GM21367 (cell line): ENCODE measurements at regions not wholly inside any gene's neighbourhood (a gene's known extent, or its start where the extent isn't known, plus 50 kb on each side); places are given as distances from the start of the nearest gene placed in this dataset.

ENCODE experiments used
- ATAC-seq: cut with Tn5 transposase; IDR thresholded peaks from one replicate; pipeline ENCODE4 v1.9.1; 2021; ENCODE audit not compliant: unreplicated experiment

DNA sequence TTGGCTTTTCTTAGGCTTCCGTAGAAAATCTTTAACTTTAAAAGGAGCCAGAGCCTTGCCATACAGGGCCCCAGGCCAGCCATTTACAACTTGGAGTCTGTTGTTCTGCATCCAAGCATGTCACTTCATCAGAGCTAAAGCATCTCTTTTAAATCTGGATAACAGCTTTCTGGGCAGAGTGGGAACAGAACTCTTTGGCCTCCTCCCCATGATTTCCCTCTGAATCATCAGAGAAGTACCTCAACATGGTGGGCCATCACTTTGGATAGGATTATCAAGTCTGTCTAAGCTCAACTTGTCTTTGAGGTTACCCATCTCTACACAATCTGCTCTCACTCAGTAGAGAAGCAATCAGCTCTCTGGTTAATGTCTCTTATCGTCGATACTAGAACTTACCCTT is 170.9 kb downstream of the SLC6A15 start:
- no peak for ATAC-seq

DNA sequence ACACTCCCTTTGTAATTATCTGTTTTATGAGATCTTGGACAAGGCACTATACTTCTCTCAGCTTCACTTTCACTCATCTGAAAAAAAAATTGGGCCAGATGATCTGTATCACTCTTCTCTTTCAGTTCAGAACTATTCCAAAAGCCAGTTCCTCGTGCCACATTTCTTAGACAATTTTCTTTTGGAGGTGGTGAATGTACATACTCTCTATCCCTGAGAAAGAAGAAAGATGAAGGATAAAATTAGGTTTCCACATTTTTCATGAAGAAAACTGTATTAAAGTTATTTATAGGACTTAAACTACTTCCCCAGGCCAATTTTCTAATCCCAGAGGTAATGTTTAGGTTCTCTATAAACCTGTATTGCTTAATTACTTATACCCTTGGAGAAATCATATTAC is 171.6 kb downstream of the SLC6A15 start:
- ATAC-seq, result no peak

DNA sequence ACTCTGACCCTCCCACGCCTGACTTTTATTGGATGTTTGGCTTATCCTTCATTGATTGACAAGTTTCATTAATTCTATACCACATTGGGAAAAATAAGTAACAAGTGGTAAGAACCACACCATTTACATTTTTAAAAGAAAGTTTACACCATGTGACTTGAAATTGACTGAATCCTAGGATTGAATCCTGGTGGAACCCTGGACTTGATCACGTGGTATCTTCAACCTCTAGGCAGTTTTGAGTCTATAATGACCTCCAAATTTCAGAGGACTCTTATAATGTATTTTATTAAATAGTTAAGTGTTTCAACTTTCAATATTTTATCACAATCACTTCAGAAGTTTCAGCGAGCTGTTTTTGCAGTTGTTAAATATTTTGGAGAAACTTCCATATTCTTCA is 172.0 kb downstream of the SLC6A15 start:
- ATAC-seq, result no peak

DNA sequence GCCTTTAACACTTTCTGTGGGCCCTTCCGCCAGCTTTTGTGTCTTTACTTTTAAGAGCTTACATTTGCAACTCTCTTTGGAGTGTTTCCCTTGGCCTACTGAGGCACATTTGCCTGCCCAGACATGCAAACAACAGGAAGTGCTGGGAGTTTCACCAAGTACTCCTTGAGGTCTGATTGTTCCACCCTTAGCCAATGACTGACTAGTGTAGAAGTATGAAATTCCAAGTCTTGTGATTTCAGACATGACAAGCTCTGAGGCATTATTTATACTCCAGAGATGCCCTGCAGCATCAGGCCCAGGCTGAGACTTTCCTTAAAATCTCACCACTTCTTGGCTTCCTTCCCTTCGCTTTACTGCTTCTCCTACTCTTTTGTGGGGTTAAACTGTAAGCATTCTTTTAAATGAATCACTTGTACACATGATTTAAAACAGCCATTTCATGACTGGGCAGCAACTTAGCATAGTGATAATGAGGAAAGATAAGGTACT is 174.1 kb downstream of the SLC6A15 start:
- no peak for ATAC-seq

DNA sequence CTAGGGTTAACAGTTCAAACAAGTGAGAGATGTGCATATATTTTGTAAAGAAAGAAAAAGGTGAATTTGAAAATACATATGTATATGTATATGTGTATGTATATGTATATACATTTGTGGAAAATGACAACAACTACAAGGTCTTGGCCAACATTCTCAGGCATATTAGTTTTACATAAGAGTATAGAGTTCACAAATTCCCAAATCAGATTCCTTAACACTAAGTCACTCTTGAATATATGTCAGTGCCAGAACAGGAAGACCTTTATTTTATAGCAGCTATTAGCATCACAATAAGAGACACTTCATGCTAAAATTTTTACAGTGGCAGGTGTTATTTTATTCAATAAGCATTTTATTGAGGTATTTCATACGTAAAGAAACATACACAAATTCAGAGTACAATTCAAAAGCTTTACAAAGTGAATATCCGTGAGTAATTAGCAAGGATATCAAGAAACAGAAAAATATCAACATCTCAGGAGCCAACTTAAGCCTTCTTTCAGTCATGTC is 179.7 kb downstream of the SLC6A15 start:
- ATAC-seq, result no peak

DNA sequence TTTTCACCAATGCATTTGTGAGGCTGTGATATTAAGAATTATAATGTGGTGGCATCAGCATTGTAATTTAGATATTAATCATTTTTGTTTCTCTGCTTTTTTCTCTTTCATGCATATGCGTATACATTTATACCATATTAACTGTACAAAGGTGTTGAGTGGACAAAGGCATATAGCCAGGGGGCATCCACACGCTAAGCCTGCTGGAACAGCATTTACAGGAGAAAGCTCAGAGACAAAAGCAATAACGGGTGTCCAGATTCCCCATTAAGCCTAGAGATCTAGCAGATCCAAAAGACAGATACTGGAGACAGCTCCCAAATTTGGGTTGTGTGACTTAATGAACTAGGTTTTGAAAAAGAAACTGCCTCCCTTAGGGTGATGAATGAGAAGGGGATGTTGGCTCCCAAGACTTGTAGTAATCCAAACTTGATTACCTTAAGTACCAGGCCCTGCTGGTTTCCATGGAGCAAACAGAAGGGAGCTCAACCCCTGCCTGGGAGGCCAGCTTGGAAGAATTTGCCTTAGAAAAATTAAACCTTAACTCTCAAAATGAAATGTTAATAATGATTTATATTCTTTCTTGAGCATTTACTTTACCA is 181.9 kb downstream of the SLC6A15 start:
- ATAC-seq, result no peak

DNA sequence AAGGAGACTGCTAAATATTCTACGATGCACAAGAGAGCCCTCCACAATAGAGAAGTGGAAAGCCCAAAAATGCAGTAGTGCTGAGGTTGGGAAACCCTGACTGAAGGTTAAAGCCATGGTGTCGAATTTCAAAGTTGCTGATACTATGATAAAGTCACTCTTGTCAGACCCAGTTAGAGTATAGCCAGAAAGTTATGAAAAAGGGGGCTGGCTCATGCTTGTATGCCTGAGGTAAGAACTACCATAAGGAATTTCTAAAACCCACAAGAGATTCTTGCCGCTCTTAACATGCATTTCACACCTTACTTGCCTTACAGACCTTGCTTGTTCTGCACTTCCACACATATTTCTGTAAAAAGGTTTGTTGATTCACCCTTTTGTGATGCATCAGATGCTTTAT is 184.6 kb downstream of the SLC6A15 start:
- no peak for ATAC-seq

DNA sequence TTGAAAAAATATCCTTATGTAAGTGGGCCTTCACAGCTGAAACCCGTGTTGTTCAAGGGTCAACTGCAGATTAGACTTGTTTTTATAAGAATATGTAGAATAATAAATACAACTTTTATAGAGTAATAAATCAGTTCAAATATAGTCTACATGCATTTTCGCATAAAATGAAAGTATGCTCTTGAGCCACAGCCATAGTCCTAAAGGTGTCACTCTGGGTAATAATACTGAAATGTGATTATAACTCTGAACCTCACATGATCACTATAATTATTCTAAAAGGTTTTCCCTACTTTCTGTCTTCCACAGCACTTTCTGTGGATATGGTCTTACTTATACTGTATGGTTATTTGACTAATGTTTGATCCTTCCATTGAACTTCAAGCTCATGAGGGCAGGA is 185.8 kb downstream of the SLC6A15 start:
- no peak for ATAC-seq

DNA sequence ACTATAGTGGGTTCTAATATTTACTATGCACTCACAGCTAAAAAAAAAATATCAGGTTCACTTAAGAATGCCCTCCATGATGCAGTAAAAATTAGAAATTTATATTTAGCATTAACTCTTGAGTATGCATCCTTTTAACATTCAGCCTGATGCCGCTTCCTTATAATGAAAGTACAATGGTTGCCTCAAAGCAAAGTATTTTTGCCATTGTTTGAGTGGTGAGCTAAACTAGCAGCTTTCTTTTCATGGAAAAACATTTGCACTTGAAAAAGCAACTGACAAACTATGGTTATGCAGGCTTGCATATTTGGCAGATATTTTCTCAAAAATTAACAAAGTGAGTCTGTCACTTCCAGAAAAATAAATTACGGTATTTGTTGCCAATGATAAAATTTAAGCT is 188.6 kb downstream of the SLC6A15 start:
- ATAC-seq, result no peak

DNA sequence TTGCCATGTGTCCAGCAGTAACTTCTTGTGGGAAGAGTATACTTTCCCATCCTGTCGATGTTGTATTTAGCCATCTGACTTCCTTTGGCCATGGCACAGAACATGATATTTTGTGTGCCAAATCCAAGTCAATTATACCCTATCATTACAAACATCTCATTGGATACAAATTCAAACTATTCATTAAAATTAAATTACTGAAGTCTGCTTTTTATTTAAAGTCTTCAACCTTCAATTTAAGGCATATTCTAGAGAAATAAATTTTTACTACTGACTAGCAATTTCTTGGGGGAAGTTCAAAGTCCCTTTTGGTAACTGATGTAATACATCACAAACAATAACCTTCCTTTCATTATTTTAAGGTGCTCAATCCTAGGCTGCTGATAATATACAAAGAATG is 192.6 kb downstream of the SLC6A15 start:
- no peak for ATAC-seq

DNA sequence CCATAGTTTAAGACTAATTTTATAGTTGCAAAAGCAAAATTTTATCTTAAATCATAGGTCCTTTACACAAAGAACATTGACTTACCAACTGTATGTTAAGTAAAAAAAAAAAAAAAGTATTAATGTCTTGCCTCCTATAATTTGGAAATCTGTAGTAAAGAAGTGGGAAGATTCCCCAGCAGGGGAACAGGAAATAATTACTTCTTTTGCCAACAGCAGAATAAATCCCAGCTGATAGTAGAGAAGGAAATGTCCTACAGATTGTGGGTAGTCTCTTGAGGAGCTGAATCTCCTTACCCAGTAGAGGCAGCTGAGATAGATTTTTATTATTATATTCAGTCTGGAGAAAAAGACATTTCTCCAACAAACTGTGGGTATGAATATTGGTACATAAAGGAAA is 193.7 kb downstream of the SLC6A15 start:
- no peak for ATAC-seq

DNA sequence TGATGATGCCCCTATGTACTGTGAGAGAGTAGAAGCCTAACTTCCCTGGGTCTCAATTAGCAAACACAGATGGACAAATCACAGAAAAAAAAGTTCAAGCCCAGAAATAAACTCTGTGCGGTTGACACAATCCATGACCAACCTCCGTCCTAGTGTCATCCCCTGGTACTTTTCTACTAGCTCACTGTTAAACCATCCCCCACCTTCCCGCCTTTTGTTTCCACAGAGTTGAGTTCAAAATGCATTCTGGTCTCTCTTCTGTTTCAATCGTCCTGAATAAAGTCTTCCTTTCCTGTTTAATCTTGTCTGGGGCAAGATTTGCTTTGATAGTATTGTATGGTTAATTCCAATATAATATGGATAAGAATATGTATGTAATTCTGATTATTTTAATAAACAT is 199.9 kb downstream of the SLC6A15 start:
- ATAC-seq, result no peak

DNA sequence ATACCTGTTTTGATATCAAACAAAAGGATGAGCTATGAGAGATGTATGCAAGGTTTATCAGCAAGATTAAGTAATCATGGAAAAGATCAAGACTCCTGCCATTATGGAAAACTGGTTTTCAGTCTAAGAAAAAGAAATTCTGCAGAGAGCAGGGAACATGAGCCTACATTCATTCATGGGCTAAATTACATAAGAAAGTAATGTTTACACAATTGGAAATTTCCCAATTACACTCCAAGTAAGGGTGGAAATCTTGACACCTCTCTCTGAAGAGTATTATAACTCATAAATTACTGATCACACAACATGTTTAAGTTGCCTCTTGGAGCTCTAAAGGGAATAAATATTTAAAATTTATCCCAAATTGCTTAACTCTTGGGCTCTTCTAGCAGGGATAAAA is 206.2 kb downstream of the SLC6A15 start:
- ATAC-seq, result no peak

DNA sequence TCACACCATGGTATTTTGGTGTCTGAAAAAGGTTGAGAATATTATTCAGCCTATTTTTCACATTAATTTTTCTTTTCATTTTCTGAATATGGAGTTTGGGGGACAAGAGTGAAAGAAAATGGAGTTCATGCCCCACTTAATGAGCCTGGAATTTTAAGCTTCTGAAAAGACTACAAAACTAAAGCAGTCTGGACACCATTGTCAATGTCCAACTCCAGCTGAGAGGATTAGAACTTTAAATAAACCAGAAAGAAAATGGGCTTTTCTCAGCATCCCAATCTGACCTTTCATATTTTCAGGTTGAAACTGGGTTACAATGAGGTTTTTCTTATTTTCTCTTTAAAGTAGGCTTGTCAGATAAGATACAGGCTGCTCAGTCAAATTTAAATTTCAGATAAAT is 207.7 kb downstream of the SLC6A15 start:
- ATAC-seq, result no peak

DNA sequence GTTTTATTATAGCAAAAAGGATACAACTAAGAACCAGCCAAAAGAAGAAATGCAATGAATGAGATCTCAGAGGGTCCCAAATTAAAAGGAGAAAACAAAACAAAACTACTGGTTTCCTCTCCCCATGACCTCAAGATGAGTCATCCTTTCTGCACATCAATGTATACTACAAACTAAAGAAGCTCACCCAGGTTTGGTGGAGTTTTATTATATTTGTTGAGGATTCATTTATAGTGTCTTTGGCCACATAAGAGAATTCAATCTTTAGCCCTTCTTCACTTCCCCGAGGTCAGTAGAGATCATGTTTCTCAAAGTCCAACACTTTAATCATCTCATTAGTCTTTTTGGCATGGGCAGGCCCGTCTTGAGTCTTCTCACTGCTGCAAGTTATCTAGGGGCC is 210.6 kb downstream of the SLC6A15 start:
- ATAC-seq, result no peak

DNA sequence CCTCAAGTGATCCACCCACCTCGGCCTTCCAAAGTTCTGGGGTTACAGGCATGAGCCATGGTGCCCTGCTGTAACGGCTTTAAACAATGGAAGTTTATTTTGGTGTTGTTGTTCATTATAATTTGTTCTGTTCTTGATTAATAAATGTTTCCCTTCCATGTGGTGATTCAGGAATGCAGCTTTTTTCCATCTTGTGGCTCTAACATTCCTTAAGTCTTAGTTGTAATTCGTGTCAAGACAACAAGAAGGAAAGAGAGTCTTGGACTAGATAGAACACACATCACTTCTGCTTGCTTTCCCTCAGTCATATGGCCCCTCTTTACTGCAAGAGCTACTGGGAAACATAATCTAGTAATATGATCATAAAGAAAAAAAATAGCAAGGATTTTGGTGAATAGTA is 211.6 kb downstream of the SLC6A15 start:
- no peak for ATAC-seq

DNA sequence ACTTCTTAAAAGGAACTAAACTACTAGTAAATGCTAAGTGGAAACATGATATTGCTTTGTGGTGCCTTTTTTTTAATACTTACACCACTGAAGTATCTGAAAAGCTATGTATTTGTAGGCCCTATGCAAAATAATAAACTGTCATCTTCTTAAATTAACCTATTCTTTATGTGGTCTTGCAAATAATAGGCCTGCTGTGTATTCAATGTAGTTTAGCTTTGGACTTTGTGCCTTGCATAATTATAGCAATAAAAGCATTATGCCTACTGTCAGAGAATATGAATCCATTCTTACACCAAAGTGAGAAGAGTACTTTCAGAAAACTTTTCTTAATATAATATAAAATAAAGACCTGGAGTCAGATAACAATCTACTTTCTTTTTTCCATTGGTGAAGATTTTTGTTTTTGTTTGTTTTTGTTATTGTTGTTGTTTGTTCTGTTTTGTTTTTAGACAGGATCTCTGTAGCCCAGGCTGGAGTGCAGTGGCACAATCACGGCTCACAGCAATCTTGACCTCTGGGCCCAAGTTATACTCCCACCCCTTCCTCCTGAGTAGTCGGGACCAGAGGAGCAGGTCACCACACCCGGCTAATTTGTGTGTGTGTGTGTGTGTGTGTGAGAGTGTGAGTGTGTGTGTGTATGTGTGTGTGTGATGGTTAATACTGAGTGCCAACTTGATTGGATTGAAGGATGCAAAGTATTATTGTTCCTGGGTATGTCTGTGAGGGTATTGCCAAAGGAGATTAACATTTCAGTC is 213.8 kb downstream of the SLC6A15 start:
- ATAC-seq, result no peak

DNA sequence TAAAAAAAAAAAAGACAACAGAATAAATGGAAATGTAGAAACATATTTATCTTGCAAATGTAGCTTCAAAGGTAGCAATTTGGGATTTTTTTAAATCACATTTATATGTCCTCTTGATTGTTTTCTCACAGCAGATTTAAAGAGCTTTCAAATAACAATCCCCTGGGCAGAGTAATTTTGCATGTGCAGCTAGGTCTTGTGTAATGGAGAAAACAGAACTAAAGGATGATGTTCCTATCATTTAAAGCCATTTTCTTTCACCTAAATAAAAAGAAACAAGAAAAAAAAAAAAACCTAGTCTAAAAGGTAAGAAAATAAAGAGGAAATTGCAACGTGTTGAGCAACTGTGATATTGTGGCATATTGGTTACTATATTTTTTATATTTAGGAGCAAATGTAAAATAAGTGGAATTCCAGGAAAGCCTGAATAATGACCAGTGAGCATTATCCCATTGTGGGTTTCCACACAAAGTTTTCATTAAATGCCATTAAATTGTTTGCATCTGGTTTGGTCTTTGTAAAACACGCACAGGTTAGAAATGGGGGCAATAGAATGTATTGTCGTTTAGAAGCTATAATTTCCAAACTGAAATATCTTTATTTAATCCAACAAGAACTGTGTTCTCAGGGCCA is 215.6 kb downstream of the SLC6A15 start:
- ATAC-seq, result no peak

DNA sequence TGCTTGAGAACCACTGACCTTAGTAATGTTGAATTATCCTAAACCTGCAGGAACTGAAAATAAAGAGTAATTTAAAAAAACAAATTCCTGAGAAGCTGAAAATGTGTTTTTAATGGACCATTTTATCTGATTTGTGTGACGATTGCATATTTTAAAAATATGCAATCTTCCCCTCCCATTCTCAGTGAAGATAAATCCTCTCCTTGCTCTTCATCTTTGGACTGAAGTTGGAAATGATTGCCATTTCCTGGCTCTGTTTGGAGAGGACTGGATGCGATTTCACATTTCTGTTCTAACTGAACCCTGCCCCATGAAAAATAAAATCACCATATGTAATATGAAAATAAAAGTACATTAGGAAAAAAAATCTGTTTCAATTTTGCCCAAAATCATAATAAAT is 216.3 kb downstream of the SLC6A15 start:
- ATAC-seq, result no peak

DNA sequence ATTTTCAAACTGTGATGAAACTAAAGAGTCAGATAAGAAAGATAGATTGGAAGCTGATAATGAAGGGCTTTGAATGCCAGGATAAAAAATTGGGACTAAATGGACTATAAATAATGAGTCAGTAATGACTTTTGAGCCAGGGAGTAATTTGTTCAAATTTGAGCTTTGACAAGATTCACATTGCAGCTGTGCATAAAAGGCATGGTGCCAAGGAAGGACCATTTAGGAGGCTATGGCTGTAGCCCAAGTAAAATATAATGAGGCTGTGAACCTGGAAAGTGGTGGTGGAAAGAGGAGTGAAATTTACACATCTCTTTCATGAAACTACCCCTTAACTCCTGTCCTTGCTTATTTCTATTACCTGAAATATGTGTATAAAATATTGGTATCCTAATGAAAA is 218.5 kb downstream of the SLC6A15 start:
- ATAC-seq, result no peak

DNA sequence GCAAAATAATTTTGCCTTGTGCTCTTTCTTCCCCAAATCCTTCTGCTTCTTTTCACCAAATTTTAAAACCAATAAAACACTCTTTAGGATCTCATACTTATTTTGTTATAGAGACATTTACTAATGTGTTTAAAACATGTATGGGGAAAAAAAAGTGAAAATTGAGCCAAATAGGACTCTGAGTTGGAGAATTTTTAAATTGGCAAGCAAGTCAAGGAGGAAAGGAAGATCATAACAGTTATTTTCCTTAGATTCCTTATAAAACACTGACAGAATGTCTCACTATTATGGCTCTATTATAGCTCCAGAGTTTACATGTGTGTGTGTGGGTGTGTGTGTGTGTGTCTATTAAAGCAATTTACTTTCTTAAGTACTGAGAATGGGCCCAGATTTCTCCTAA is 220.5 kb downstream of the SLC6A15 start:
- ATAC-seq, result no peak

DNA sequence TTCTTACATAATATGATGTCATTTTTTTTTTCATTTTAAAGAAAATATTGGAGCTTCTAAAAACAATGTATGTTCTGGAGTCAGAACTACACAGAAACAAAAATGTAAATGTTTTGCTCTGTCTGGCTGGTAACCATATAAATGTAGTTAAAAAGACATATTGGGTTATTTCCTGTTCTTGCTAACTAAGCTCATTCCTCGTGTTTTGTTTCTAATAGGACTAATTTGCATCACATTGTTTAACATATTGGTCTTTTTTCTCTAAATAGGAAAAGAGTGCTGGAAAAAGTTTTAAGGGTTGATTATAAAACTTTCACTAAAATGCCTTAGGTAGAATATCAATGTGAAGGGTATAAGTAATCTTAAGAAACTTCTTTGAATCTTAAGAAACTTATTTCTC is 221.3 kb downstream of the SLC6A15 start:
- ATAC-seq, result no peak
